GM19438 (cell line): ENCODE measurements at regions not wholly inside any gene's neighbourhood (a gene's known extent, or its start where the extent isn't known, plus 50 kb on each side); places are given as distances from the start of the nearest gene placed in this dataset.

Experiments
- ATAC-seq: cut with Tn5 transposase; IDR thresholded peaks from one replicate; pipeline ENCODE4 v1.9.1; 2021; ENCODE audit warnings: low read depth; ENCODE audit not compliant: unreplicated experiment

- ATAC-seq: no peak
These were observed 57.5 kb upstream of the KLF3 start for GRCh38 chr4:38606587-38606905.

- ATAC-seq: no peak
These were observed 54.4 kb upstream of the KLF3 start for GRCh38 chr4:38609614-38610013.

- ATAC-seq: no peak
These were observed 53.5 kb upstream of the KLF3 start for GRCh38 chr4:38610521-38610920.

- ATAC-seq: no peak
These were observed 53.0 kb upstream of the KLF3 start for GRCh38 chr4:38610966-38611431.

GRCh38 chr4:38611676-38612075 lies 52.3 kb upstream of the KLF3 start:
- no peak for ATAC-seq

GRCh38 chr4:38612646-38613414 lies 51.2 kb upstream of the KLF3 start:
- no peak for ATAC-seq
